Femur (tissue), 1 donor: ENCODE measurements at regions not wholly inside any gene's neighbourhood (a gene's known extent, or its start where the extent isn't known, plus 50 kb on each side); places are given as distances from the start of the nearest gene placed in this dataset.

Source experiments
- DNase-seq: peaks from one replicate; pipeline ENCODE4 v3.0.0-alpha.2; 2017

DNA sequence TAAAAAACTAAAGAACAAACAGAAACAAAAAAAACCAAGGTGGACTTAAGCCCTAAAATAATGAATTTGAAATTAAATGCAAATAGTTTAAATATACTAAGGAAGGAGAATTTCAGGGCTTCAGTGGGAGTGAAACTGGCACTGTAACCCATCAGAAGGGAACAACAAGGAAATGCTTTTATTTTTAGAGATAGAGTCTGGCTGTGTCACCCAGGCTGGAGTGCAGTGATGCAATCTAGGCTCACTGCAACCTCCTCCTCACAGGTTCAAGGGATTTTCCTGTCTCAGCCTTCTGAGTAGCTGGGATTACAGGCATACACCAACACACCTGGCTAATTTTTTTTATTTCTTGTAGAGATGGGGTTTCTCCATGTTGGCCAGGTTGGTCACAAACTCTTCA, 625.2 kb upstream of the CDH8 start:
- no peak for DNase-seq

GRCh38 chr16:62657116-62657515, 620.9 kb upstream of the CDH8 start:
- DNase-seq: no peak

DNA sequence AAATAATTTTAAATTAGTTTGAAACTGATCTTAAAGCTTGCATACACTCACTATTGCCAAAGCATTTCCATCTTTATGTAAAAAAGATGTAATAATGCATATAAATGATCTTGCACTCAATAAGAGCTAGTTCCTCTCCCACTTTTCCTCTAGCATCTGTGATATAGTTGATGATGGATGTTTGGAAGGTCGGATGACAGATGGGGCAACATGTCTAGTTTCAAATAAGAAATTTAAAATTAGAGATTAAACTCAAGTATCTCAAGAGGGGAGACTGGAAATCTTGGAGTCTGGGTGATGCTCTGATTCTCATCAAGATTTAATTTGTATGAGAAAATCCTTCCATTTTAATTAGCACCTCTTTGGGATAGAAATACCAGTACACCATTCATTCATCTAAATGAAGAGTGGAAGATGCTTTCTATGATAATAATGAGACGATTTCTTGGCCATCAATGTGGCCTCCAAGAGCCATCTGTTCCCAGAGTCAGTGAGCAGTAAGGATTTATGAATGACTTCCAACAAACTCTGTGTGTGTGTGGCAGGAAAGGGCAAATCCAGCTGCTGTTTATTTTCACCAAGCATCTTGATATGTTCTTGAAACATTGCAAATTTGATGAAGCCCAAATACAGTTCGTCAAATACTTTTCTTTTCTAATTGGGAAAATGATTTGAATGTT, 616.3 kb upstream of the CDH8 start:
- DNase-seq: no peak

DNA sequence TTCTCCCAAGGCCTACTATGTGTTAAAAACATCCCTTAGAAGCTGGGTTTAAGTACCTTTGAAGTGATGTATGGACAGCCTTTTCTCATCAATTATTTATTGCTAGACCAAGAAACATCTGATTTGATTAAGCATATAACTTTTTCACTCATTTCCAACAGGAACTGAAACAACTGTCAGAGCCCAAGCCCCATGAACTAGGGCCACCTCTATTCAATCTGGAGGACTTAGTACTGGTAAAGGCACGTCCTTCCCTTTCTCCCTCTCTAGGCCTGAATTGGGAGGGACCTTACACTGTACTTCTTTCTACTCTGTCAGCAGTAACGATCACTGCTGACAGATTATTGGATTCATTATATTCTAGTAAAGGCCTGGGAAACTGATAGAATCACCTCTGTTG, 612.0 kb upstream of the CDH8 start:
- no peak for DNase-seq

GRCh38 chr16:62644030-62644812, 608.0 kb upstream of the CDH8 start:
- DNase-seq: no peak

GRCh38 chr16:62642677-62643076, 606.4 kb upstream of the CDH8 start:
- DNase-seq: no peak

GRCh38 chr16:62639890-62640289, 603.7 kb upstream of the CDH8 start:
- DNase-seq: no peak

DNA sequence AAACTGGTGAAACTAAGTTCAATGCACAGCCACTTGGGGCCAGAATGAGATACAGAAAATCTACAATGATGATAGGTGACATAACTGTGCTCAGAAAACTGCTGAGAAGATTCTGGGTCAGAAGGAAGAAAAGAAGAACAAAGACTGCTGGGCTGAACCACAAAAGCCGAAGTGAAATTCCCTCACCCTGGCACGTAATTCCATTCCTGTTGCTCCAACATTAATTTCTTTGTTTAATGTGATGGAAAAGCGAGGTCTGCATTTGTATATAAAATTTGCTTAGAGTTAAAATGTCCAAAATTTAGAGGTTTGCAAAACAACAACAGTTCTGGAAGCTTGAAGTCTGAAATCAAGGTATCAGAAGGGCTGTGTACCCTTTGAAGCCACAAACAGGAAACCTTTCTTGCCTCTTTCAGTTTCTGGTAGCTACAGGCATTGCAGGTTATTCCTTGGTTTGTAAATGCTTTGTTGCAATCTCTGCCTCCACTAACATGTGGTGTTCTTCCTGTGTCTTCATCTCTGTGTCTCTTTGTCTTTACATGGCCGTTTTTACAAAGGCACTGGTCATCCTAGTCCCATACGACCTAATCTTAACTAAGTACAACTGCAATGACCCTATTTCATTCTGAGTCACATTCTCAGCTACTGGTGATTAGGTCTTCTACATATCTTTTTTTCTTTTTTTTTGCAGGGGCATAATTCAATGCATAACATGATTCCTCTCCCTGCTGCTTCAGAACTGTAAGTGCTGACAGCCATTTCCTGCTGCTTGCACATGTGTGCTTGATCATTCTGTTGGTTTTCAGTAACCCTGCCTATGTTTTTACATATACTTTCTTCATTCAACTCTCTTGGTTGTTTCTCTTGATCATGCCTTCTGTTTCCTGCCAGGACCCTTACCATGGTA, 603.0 kb upstream of the CDH8 start:
- DNase-seq: no peak

DNA sequence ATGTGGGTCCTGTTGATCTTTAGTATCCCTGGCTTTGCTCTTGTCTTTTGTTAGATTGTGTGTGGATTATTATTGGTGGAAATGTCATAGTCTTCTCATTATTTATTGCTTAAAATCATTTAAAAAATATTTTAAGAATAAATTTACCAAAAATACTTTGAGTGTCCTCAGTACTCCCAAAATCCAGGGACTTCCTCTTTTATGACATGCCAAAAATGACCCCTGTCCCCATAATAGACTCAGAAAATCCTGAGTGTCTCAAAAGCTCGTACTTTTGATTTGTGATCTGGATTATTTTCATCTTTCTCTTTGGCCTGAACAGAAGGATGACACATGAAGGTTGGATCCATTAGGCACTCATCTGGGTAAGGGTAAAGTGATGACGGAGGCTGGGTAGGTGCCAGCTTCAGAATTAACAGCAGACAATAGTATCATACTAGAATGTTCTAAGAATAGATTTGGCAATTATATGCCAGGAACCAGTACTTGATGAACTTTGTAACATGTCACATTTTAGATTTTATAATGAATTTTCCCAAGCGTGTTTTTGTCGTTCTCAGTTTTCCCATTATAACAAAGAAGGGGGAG, 602.2 kb upstream of the CDH8 start:
- DNase-seq: no peak

DNA sequence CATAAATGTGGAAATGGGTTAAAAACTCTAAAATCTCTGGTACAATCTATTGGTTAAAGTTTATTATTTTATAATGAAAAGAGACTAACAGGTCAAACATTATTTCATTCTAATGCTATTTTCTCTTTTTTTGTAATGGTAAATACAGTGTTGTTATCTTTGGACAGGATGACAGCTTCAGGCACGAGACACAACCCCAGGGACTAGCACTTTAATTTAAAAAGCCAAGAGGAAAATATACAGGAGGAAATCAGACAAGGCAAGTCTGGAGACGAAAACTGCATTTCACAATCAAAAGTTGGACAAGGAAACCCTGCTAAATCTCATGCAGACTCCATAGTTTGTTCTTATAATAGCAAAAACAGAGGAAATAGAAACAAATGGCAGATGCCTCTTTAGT, 589.1 kb upstream of the CDH8 start:
- DNase-seq: no peak

GRCh38 chr16:62620275-62620674, 584.0 kb upstream of the CDH8 start:
- no peak for DNase-seq

GRCh38 chr16:62615526-62615925, 579.3 kb upstream of the CDH8 start:
- no peak for DNase-seq

DNA sequence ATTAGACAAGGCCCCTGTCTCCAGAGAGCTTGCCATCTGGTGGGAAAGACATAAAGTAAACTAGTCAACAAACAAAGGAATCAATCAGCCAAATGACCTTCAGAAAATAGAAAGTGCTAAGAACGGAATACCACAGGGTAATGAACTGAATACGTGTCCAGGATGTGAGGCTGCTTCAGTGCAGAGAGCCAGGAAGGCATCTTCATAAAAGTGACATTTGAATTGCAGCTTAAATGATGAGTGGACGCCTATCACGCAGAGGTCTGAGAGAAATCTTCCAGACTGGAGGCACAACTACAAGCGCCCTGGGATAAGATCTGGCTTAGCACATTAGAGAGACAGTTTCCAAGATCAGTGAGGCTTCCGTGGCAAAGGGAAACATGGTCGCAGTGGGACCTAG, 574.1 kb upstream of the CDH8 start:
- no peak for DNase-seq

GRCh38 chr16:62602790-62603189, 566.6 kb upstream of the CDH8 start:
- DNase-seq: no peak

- no peak for DNase-seq
Observed at GRCh38 chr16:62597875-62598274, 561.6 kb upstream of the CDH8 start.

DNA sequence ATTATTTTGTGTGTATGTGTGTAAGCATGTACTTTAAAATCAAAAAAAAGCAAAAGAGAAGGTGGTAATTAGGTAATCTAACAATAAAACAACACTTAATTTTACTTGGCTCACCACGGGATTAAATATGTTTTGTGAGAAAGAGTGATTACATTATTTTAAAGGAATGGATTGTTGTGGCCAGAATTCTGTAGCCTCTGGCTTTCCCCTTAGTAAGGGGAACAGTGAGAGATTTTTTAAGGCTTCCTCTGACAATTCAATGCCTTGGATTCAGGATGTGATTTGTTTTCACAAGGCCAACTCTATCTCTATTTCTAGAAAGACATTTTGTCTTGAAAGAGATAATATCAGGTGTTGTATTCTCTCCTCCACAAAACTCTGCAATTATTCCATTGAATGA, 560.3 kb upstream of the CDH8 start:
- no peak for DNase-seq

DNA sequence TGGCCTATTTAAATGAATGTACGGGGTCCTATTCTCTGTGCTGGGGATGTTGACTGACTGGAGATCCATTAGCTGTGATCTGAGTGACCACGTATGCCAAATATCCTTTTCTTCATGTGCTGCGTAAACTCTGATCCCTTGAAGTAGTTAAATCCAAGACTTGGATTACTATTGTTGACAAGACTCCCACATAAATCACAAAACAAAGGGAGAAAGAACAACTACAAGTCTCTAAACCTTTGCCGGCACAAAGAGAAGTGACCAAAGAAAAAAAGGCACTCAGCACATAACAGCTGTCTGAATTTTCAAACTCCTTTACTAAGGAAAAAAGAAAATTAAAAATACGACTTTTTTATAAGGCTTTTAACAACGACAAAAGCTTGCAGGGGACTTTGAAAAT, 559.9 kb upstream of the CDH8 start:
- no peak for DNase-seq

DNA sequence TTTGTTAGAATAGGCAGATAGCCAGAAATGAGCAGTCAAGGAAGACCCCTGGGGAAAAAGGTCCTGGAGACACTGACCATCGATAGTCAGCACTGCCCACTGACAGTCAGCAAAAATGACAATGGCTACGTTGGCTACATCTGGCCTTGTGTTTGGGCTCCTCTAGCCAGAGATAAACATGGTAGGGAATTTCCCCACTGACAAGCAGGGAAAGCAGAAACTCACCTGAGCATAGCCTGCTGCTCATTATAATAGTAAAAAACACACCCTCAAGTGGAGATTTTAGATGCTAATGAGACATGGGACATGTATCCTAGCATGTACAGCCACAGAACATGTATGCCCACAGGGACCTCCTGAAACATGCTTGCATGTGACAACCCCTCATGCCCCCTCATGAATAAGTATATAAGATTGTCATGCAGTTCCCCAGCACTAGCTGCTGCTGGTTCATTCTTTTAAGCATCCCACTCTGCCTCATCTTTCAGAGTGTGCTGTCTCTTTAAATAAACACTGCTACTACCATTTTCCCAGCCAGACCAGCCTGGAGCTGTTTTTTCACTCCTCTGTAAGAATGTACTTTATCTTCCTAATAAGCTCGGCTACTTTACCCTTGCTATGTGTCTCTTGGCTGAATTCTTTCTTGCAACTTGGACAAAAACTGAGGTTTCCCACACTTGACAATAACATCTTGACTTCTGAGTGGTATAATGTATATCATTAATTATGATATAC, 550.1 kb upstream of the CDH8 start:
- DNase-seq: no peak

DNA sequence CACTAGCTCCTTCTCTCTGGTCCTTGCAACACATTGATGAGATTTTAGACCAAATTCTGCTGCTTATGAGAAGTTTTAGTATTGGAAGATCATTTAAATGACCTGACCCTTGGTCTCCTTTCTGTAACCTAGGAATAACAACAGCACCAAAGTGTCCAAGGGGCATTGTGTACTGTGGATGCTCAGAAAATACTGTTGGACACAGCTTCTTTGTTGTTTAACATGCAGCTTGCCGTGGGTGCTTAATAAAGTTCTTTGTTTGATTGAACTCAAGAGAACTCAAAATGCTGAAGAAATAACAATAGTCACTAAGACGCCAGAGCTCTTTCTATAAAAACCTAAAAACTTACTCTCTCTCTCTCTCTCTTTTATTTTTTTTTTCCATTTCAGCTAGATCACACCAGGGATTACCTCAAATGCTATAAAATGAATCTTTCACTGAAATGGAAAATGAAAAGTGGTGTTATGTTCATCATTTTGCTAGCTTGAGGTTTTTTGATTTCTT, 548.9 kb upstream of the CDH8 start:
- DNase-seq: no peak

GRCh38 chr16:62583414-62583813, 547.2 kb upstream of the CDH8 start:
- no peak for DNase-seq

- DNase-seq: no peak
Observed at GRCh38 chr16:62573466-62573865, 537.2 kb upstream of the CDH8 start.

DNA sequence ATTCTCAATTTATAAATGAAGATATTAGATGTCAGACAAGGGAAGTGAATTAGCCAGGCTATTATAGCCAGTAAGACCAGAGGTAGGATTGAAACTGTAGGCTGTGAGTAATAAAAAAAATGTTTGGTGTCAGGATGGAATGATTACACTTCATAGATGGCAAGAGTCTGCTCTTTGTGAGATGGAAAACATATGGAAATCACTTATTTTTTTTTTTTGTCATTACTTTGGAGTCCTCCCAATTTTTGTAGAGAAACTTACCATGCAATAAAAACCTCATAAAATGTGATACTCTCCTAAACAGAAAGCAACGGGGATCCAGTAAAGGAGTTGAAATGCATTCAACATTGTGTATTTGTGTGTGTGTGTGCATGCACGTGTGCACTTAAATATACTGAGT, 532.7 kb upstream of the CDH8 start:
- DNase-seq: no peak
